ENCODE measurements at regions not wholly inside any gene's neighbourhood (a gene's known extent, or its start where the extent isn't known, plus 50 kb on each side); places are given as distances from the start of the nearest gene placed in this dataset.
"Not testable (repeated sequence)": the region's sequence is repeated elsewhere in the genome, so short reads cannot be mapped to it uniquely, and the experiment has no call there.

GRCh38 chr13:74560325-74560724, 426.1 kb upstream of the KLF12 start:
- TF ChIP-seq CTCF (IDR thresholded peaks at IDR 0.05; ENCODE audit: control extremely low read depth, extremely low read depth, low read depth, missing control alignments) = no peak
- no peak for DNase-seq (ENCODE audit: extremely low spot score)
- CTCF ChIA-PET = no interaction called here
- POLR2A ChIA-PET = no interaction called here

GRCh38 chr13:74557870-74558269, 423.7 kb upstream of the KLF12 start:
- ChIA-PET POLR2A (no interaction called here), CTCF (no interaction called here)
- DNase-seq (ENCODE audit: extremely low spot score) = no peak
- TF ChIP-seq CTCF (IDR thresholded peaks at IDR 0.05; ENCODE audit: control extremely low read depth, extremely low read depth, low read depth, missing control alignments) = no peak

- DNase-seq (ENCODE audit: extremely low spot score) = no peak
- no peak for TF ChIP-seq CTCF (IDR thresholded peaks at IDR 0.05; ENCODE audit: control extremely low read depth, extremely low read depth, low read depth, missing control alignments)
- CTCF ChIA-PET = no interaction called here
- POLR2A ChIA-PET = no interaction called here
These were observed 421.6 kb upstream of the KLF12 start for GRCh38 chr13:74555651-74556420.

GRCh38 chr13:74555276-74555625, 421.0 kb upstream of the KLF12 start:
- no peak for DNase-seq (ENCODE audit: extremely low spot score)
- ChIA-PET POLR2A (no interaction called here), CTCF (no interaction called here)
- no peak for TF ChIP-seq CTCF (IDR thresholded peaks at IDR 0.05; ENCODE audit: control extremely low read depth, extremely low read depth, low read depth, missing control alignments)

- CTCF ChIA-PET = no interaction called here
These were observed 420.5 kb upstream of the KLF12 start for GRCh38 chr13:74554569-74555275.

GRCh38 chr13:74550039-74550438, 415.8 kb upstream of the KLF12 start:
- ChIA-PET POLR2A (no interaction called here), CTCF (no interaction called here)
- TF ChIP-seq CTCF (IDR thresholded peaks at IDR 0.05; ENCODE audit: control extremely low read depth, extremely low read depth, low read depth, missing control alignments) = no peak
- DNase-seq (ENCODE audit: extremely low spot score) = no peak

More at GRCh38 chr13:74554569-74555275, 420.5 kb upstream of the KLF12 start:
- POLR2A ChIA-PET = no interaction called here
- DNase-seq (ENCODE audit: extremely low spot score) = no peak
- TF ChIP-seq CTCF (IDR thresholded peaks at IDR 0.05; ENCODE audit: control extremely low read depth, extremely low read depth, low read depth, missing control alignments) = no peak

- POLR2A ChIA-PET; DNase-seq (ENCODE audit: extremely low spot score); CTCF ChIA-PET: not testable (repeated sequence)
These were observed 402.4 kb upstream of the KLF12 start for GRCh38 chr13:74536649-74537048.

All from GM10248 (cell line).